Sigmoid colon (tissue), 4 donors: ENCODE measurements at regions not wholly inside any gene's neighbourhood (a gene's known extent, or its start where the extent isn't known, plus 50 kb on each side); places are given as distances from the start of the nearest gene placed in this dataset.

Experiments
- POLR2A ChIP-seq, 2 donors: fragments of 450-650 bp; IDR thresholded peaks; one replicate each; pipeline ENCODE4 v1.6.1; 2016; ENCODE audit warnings: antibody characterized with exemption in 2 of 2, mild to moderate bottlenecking in 2 of 2, moderate library complexity in 2 of 2
- POLR2AphosphoS5 ChIP-seq, 4 donors: sonication (generic); formaldehyde crosslinking; IDR thresholded peaks; one replicate each; pipeline ENCODE4 v1.6.1; 2017; ENCODE audit warnings: antibody characterized with exemption in 4 of 4
- TF ChIP-seq, protein P1 (sequence below), 4 experiments: fragments of 450-650 bp in 3 of 4; fragments of 200-600 bp in 1 of 4; IDR thresholded peaks; one replicate each; pipeline ENCODE4 v1.5.1; 2016 to 2019; ENCODE audit warnings: antibody characterized with exemption in 4 of 4, mild to moderate bottlenecking in 3 of 4, moderate library complexity in 2 of 4

- TF ChIP-seq, protein P1, sequence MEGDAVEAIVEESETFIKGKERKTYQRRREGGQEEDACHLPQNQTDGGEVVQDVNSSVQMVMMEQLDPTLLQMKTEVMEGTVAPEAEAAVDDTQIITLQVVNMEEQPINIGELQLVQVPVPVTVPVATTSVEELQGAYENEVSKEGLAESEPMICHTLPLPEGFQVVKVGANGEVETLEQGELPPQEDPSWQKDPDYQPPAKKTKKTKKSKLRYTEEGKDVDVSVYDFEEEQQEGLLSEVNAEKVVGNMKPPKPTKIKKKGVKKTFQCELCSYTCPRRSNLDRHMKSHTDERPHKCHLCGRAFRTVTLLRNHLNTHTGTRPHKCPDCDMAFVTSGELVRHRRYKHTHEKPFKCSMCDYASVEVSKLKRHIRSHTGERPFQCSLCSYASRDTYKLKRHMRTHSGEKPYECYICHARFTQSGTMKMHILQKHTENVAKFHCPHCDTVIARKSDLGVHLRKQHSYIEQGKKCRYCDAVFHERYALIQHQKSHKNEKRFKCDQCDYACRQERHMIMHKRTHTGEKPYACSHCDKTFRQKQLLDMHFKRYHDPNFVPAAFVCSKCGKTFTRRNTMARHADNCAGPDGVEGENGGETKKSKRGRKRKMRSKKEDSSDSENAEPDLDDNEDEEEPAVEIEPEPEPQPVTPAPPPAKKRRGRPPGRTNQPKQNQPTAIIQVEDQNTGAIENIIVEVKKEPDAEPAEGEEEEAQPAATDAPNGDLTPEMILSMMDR (IDR thresholded peaks at IDR 0.05), result no peak
- TF ChIP-seq POLR2A (IDR thresholded peaks at IDR 0.05), result no peak
- TF ChIP-seq POLR2AphosphoS5 (IDR thresholded peaks at IDR 0.05), result no peak
These were observed 85.6 kb downstream of the GADD45G start for GRCh38 chr9:89690334-89690912.
